GM12874 (cell line): ENCODE measurements at regions not wholly inside any gene's neighbourhood (a gene's known extent, or its start where the extent isn't known, plus 50 kb on each side); places are given as distances from the start of the nearest gene placed in this dataset.

Source experiments
- CTCF ChIP-seq: IDR thresholded peaks from 2 replicates; pipeline ENCODE4 v1.5.1; 2011; ENCODE audit warnings: low read depth, mild to moderate bottlenecking, control low read depth, low read length, moderate library complexity; ENCODE audit not compliant: insufficient read depth

- peak; percentile 73 for TF ChIP-seq CTCF
Measured at GRCh38 chr6:99151634-99152346, 197.7 kb downstream of the FAXC start.

GRCh38 chr6:99148761-99149160, 200.7 kb downstream of the FAXC start:
- TF ChIP-seq CTCF, result no peak

- no peak for TF ChIP-seq CTCF
Measured at GRCh38 chr6:99148111-99148510, 200.4 kb upstream of the FBXL4 start.

GRCh38 chr6:99147206-99147605, 199.5 kb upstream of the FBXL4 start:
- TF ChIP-seq CTCF, result no peak

GRCh38 chr6:99146711-99147110, 199.0 kb upstream of the FBXL4 start:
- TF ChIP-seq CTCF, result no peak

- no peak for TF ChIP-seq CTCF
Measured at GRCh38 chr6:99145738-99146137, 198.0 kb upstream of the FBXL4 start.

GRCh38 chr6:99143108-99143861, 195.5 kb upstream of the FBXL4 start:
- TF ChIP-seq CTCF, result no peak
